Liver (tissue), 3 donors: ENCODE measurements at regions not wholly inside any gene's neighbourhood (a gene's known extent, or its start where the extent isn't known, plus 50 kb on each side); places are given as distances from the start of the nearest gene placed in this dataset.

Experiments
- CTCF ChIP-seq: fragments of 150-350 bp; IDR thresholded peaks from 2 replicates; pipeline ENCODE4 v1.5.1; 2017; ENCODE audit warnings: improper control_type of control experiment, low read depth, low read length; ENCODE audit not compliant: missing input control
- GABPA ChIP-seq, 2 donors: IDR thresholded peaks in 1 of 2; conservative IDR thresholded peaks in 1 of 2; 2 replicates each; pipeline ENCODE4 v1.6.1; 2016; ENCODE audit warnings: antibody characterized with exemption in 2 of 2, mild to moderate bottlenecking in 1 of 2, moderate library complexity in 1 of 2
- HNF4A ChIP-seq, 2 donors: conservative IDR thresholded peaks; 2 replicates each; pipeline ENCODE4 v1.6.1; 2016; ENCODE audit warnings: antibody characterized with exemption in 2 of 2, mild to moderate bottlenecking in 2 of 2
- JUND ChIP-seq, 2 donors: IDR thresholded peaks; 2 replicates each; pipeline ENCODE4 v1.6.1; 2016; ENCODE audit warnings: antibody characterized with exemption in 2 of 2
- RAD21 ChIP-seq, 2 donors: IDR thresholded peaks; 2 replicates each; pipeline ENCODE4 v1.6.1; 2016; ENCODE audit warnings: antibody characterized with exemption in 2 of 2, mild to moderate bottlenecking in 2 of 2
- YY1 ChIP-seq: IDR thresholded peaks from 2 replicates; pipeline ENCODE4 v1.6.1; 2016; ENCODE audit warnings: antibody characterized with exemption, mild to moderate bottlenecking
- ZBTB33 ChIP-seq: IDR thresholded peaks from 2 replicates; pipeline ENCODE4 v1.6.1; 2016; ENCODE audit warnings: antibody characterized with exemption
- donor health status: healthy.
- donor health status: healthy.

GRCh38 chr16:47916266-47916665 is 239.5 kb downstream of the ABCC12 start:
- TF ChIP-seq CTCF = no peak
- TF ChIP-seq RAD21 (IDR thresholded peaks at IDR 0.05) = no peak
- TF ChIP-seq YY1 = no peak
- no peak for TF ChIP-seq JUND (IDR thresholded peaks at IDR 0.05)
- no peak for TF ChIP-seq ZBTB33
- no peak for TF ChIP-seq HNF4A (conservative IDR thresholded peaks at IDR 0.05)
- no peak for TF ChIP-seq GABPA (IDR thresholded peaks at IDR 0.05 in 1 of 2, conservative IDR thresholded peaks at IDR 0.05 in 1 of 2)
